Left kidney (tissue), 1 donor: ENCODE measurements at regions not wholly inside any gene's neighbourhood (a gene's known extent, or its start where the extent isn't known, plus 50 kb on each side); places are given as distances from the start of the nearest gene placed in this dataset.

ENCODE experiments used
- DNase-seq: peaks from one replicate; pipeline ENCODE4 v3.0.0-alpha.2; 2013

GRCh38 chr10:131753336-131753735, 147.5 kb upstream of the PPP2R2D start:
- DNase-seq, result no peak

GRCh38 chr10:131755200-131755599, 145.6 kb upstream of the PPP2R2D start:
- DNase-seq, result no peak

GRCh38 chr10:131757285-131758058, 143.3 kb upstream of the PPP2R2D start:
- DNase-seq, result no peak

- no peak for DNase-seq
These were observed 142.5 kb upstream of the PPP2R2D start for GRCh38 chr10:131758062-131758938.

GRCh38 chr10:131758939-131759301, 141.9 kb upstream of the PPP2R2D start:
- no peak for DNase-seq

GRCh38 chr10:131759347-131759746, 141.5 kb upstream of the PPP2R2D start:
- DNase-seq, result no peak

GRCh38 chr10:131760416-131761166, 140.2 kb upstream of the PPP2R2D start:
- DNase-seq, result no peak

GRCh38 chr10:131762789-131763696, 137.8 kb upstream of the PPP2R2D start:
- DNase-seq, result no peak

- no peak for DNase-seq
These were observed 135.9 kb upstream of the PPP2R2D start for GRCh38 chr10:131764929-131765328.

- DNase-seq, result no peak
These were observed 134.7 kb upstream of the PPP2R2D start for GRCh38 chr10:131766096-131766495.

- DNase-seq, result no peak
These were observed 133.1 kb upstream of the PPP2R2D start for GRCh38 chr10:131767716-131768115.

GRCh38 chr10:131769571-131770410, 131.0 kb upstream of the PPP2R2D start:
- DNase-seq, result no peak

GRCh38 chr10:131770946-131771633, 129.7 kb upstream of the PPP2R2D start:
- DNase-seq, result no peak

- DNase-seq, result no peak
These were observed 129.0 kb upstream of the PPP2R2D start for GRCh38 chr10:131771634-131772358.

GRCh38 chr10:131772441-131772840, 128.4 kb upstream of the PPP2R2D start:
- no peak for DNase-seq

- DNase-seq, result no peak
These were observed 127.2 kb upstream of the PPP2R2D start for GRCh38 chr10:131773370-131774343.

GRCh38 chr10:131774681-131775085, 126.1 kb upstream of the PPP2R2D start:
- DNase-seq, result peak; percentile 34

GRCh38 chr10:131775433-131775832, 125.4 kb upstream of the PPP2R2D start:
- DNase-seq, result no peak
